ENCODE measurements at regions not wholly inside any gene's neighbourhood (a gene's known extent, or its start where the extent isn't known, plus 50 kb on each side); places are given as distances from the start of the nearest gene placed in this dataset.

- Histone ChIP-seq H4K5ac (ENCODE audit: insufficient read length, low read depth, low read length) (no peak overlapping the region), H3K23me2 (ENCODE audit: low read depth, low read length) (no peaks in the 10 kb centered on the region), H3K36me3 (ENCODE audit: control insufficient read depth in 2 of 4, insufficient read depth in 4 of 4, low read length in 3 of 4) (no peaks in the 10 kb centered on the region), H3K14ac (ENCODE audit: insufficient read length) (no peak overlapping the region), H3K23ac (ENCODE audit: insufficient read length) (no peak overlapping the region), H3K9ac (replicated peaks in 1 of 4; ENCODE audit: extremely low read depth in 1 of 4, low read depth in 3 of 4, low read length in 3 of 4) (no peak overlapping the region), H3K56ac (replicated peaks; ENCODE audit: insufficient read length, low read depth, low read length) (no peak overlapping the region), H2BK15ac (ENCODE audit: low read length) (no peak overlapping the region), H3K79me1 (ENCODE audit: low read depth, low read length) (no peaks in the 10 kb centered on the region), H4K8ac (ENCODE audit: extremely low read depth, insufficient read depth, low read length) (no peak overlapping the region), H3K4me2 (ENCODE audit: insufficient read depth in 1 of 2, low read depth in 2 of 2, low read length in 2 of 2) (no peak overlapping the region), H2AK5ac (ENCODE audit: low read depth, low read length) (no peak overlapping the region), H4K20me1 (replicated peaks in 1 of 2; ENCODE audit: control insufficient read depth in 1 of 2, insufficient read depth in 2 of 2, low read length in 2 of 2) (no peaks in the 10 kb centered on the region), H3K9me3 (ENCODE audit: insufficient read depth in 2 of 2, low read depth in 1 of 2, low read length in 1 of 2) (no peaks in the 10 kb centered on the region), H3K79me2 (ENCODE audit: control insufficient read depth in 1 of 2, insufficient read depth in 2 of 2, low read length in 2 of 2) (no peaks in the 10 kb centered on the region), H3K4me1 (replicated peaks in 1 of 4; ENCODE audit: control insufficient read depth in 3 of 4, insufficient read depth in 4 of 4, low read length in 3 of 4) (no peaks in the 10 kb centered on the region), H2BK20ac (ENCODE audit: low read length) (no peak overlapping the region), H3K27ac (ENCODE audit: low read depth, low read length) (no peak overlapping the region), H3K18ac (ENCODE audit: extremely low read depth, low read length) (no peak overlapping the region), H4K91ac (replicated peaks; ENCODE audit: insufficient read length, low read length) (no peak overlapping the region), H2BK120ac (replicated peaks; ENCODE audit: low read depth, low read length) (no peak overlapping the region), H3K27me3 (replicated peaks in 1 of 4; ENCODE audit: control insufficient read depth in 3 of 4, extremely low read depth in 1 of 4, insufficient read depth in 3 of 4, low read length in 3 of 4) (no peaks in the 10 kb centered on the region), H3K4ac (replicated peaks; ENCODE audit: insufficient read length, low read depth, low read length) (no peak overlapping the region), H2BK5ac (ENCODE audit: low read depth, low read length) (no peak overlapping the region), H2AFZ (ENCODE audit: low read length) (no peak overlapping the region), H3K4me3 (ENCODE audit: extremely low read depth in 1 of 4, insufficient read depth in 2 of 4, low read depth in 3 of 4, low read length in 4 of 4) (no peak overlapping the region), H2BK12ac (ENCODE audit: low read depth, low read length) (no peak overlapping the region)
- ChIA-PET POLR2A (ENCODE audit: partially characterized antibody) (no interaction called here), CTCF (ENCODE audit: partially characterized antibody) (no interaction called here)
- FAIRE-seq (no peak), DNase-seq (ENCODE audit: low read depth in 1 of 2, low spot score in 2 of 2) (no peak)
- no peak for TF ChIP-seq MAX (IDR thresholded peaks at IDR 0.05)
- TF ChIP-seq EZH2 (IDR thresholded peaks at IDR 0.05; ENCODE audit: low read depth, low read length, severe bottlenecking): no peak
- TF ChIP-seq USF2 (IDR thresholded peaks at IDR 0.05; ENCODE audit: low read length): no peak
- no peak for TF ChIP-seq JUND (IDR thresholded peaks at IDR 0.05; ENCODE audit: low read length)
- no peak for TF ChIP-seq EP300 (IDR thresholded peaks at IDR 0.05; ENCODE audit: borderline replicate concordance in 1 of 2, low read depth in 2 of 2, low read length in 2 of 2)
- no peak for TF ChIP-seq HDAC2 (IDR thresholded peaks at IDR 0.05; ENCODE audit: borderline replicate concordance in 1 of 2, low read depth in 2 of 2, low read length in 2 of 2)
- no peak for TF ChIP-seq SRF (IDR thresholded peaks at IDR 0.05; ENCODE audit: low read depth, low read length)
- no peak for TF ChIP-seq POU5F1 (IDR thresholded peaks at IDR 0.05; ENCODE audit: low read depth, low read length)
- TF ChIP-seq POLR2AphosphoS5 (IDR thresholded peaks at IDR 0.05; ENCODE audit: low read depth, low read length): no peak
- no peak for TF ChIP-seq YY1 (IDR thresholded peaks at IDR 0.05; ENCODE audit: low read depth, low read length)
- no peak for TF ChIP-seq TAF7 (optimal IDR thresholded peaks at IDR 0.05; ENCODE audit: borderline replicate concordance, low read depth, low read length)
- TF ChIP-seq TBP (IDR thresholded peaks at IDR 0.05; ENCODE audit: low read depth, low read length): no peak
- TF ChIP-seq RBBP5 (IDR thresholded peaks at IDR 0.05; ENCODE audit: borderline replicate concordance, low read depth, low read length): no peak
- TF ChIP-seq SAP30 (IDR thresholded peaks at IDR 0.05; ENCODE audit: insufficient read depth, insufficient replicate concordance, low read length): no peak
- no peak for TF ChIP-seq ZNF274 (IDR thresholded peaks at IDR 0.05; ENCODE audit: borderline replicate concordance, extremely low read depth, low read length)
Measured at GRCh38 chr5:123690821-123691220, 178.8 kb downstream of the CSNK1G3 start.

Measured in H1 (cell line).